Stimulated activated CD4-positive, alpha-beta T cell treated with anti-CD3 and anti-CD28 coated beads, Interleukin-1b, Interleukin-23, amount 100 ng/mL, for 4 hours (primary cell): ENCODE measurements at regions not wholly inside any gene's neighbourhood (a gene's known extent, or its start where the extent isn't known, plus 50 kb on each side); places are given as distances from the start of the nearest gene placed in this dataset.
"Not testable (repeated sequence)": the region's sequence is repeated elsewhere in the genome, so short reads cannot be mapped to it uniquely, and the experiment has no call there.

ENCODE experiments used
- DNase-seq, 2 donors: peaks; one replicate each; pipeline ENCODE4 v3.0.0-alpha.2; 2020; ENCODE audit warnings: low read depth in 2 of 2

GRCh38 chr2:153420394-153420793, 58.2 kb downstream of the RPRM start:
- DNase-seq = no peak

GRCh38 chr2:153417077-153417476, 61.5 kb downstream of the RPRM start:
- DNase-seq = no peak

- DNase-seq = no peak
Observed at GRCh38 chr2:153416071-153416470, 62.5 kb downstream of the RPRM start.

GRCh38 chr2:153408710-153409385, 69.7 kb downstream of the RPRM start:
- no peak for DNase-seq

- no peak for DNase-seq
Observed at GRCh38 chr2:153405196-153405595, 73.4 kb downstream of the RPRM start.

- no peak for DNase-seq
Observed at GRCh38 chr2:153404792-153405191, 73.8 kb downstream of the RPRM start.

- DNase-seq = no peak
Observed at GRCh38 chr2:153403940-153404339, 74.6 kb downstream of the RPRM start.

- not testable (repeated sequence) for DNase-seq
Observed at GRCh38 chr2:153403352-153403751, 75.2 kb downstream of the RPRM start.

GRCh38 chr2:153394686-153395085, 83.9 kb downstream of the RPRM start:
- no peak for DNase-seq

- DNase-seq = no peak
Observed at GRCh38 chr2:153394247-153394646, 84.3 kb downstream of the RPRM start.

- DNase-seq = no peak
Observed at GRCh38 chr2:153393518-153393917, 85.0 kb downstream of the RPRM start.

GRCh38 chr2:153391131-153391530, 87.4 kb downstream of the RPRM start:
- DNase-seq = no peak

- no peak for DNase-seq
Observed at GRCh38 chr2:153388246-153388645, 90.3 kb downstream of the RPRM start.

GRCh38 chr2:153387203-153387602, 91.4 kb downstream of the RPRM start:
- no peak for DNase-seq

GRCh38 chr2:153386481-153386897, 92.1 kb downstream of the RPRM start:
- no peak for DNase-seq

- DNase-seq = no peak
Observed at GRCh38 chr2:153373510-153374279, 104.9 kb downstream of the RPRM start.

GRCh38 chr2:153360239-153360638, 118.3 kb downstream of the RPRM start:
- DNase-seq = no peak

GRCh38 chr2:153354377-153354776, 124.2 kb downstream of the RPRM start:
- no peak for DNase-seq

- no peak for DNase-seq
Observed at GRCh38 chr2:153349603-153350002, 129.0 kb downstream of the RPRM start.

GRCh38 chr2:153347818-153348495, 130.6 kb downstream of the RPRM start:
- DNase-seq = no peak

- DNase-seq = no peak
Observed at GRCh38 chr2:153320879-153321278, 157.7 kb downstream of the RPRM start.

- DNase-seq = no peak
Observed at GRCh38 chr2:153311432-153311831, 167.1 kb downstream of the RPRM start.

- DNase-seq = no peak
Observed at GRCh38 chr2:153308466-153308865, 170.1 kb downstream of the RPRM start.
